ENCODE measurements at regions not wholly inside any gene's neighbourhood (a gene's known extent, or its start where the extent isn't known, plus 50 kb on each side); places are given as distances from the start of the nearest gene placed in this dataset.

- Histone ChIP-seq H3K27ac (no peak overlapping the region), H3K4me1 (ENCODE audit: insufficient read depth) (no peaks in the 10 kb centered on the region), H3K36me3 (no peaks in the 10 kb centered on the region), H3K9me3 (no peaks in the 10 kb centered on the region), H3K4me3 (no peak overlapping the region), H3K27me3 (no peaks in the 10 kb centered on the region)
- intact Hi-C loops (cut with DNase I) = no loop called here
- DNase-seq = no peak
- 42 to 65% (median 48%) methylated on average over 14 of the region's 14 CpGs for WGBS, 3 donors
- no peak for TF ChIP-seq EP300 (IDR thresholded peaks at IDR 0.05)
- TF ChIP-seq CTCF (IDR thresholded peaks at IDR 0.05) = no peak
- TF ChIP-seq POLR2A (IDR thresholded peaks at IDR 0.05) = no peak
Measured at GRCh38 chr22:48907591-48907990, 920.1 kb downstream of the BRD1 start.

GRCh38 chr22:48906216-48906835, 921.3 kb downstream of the BRD1 start:
- H3K4me1 ChIP-seq (ENCODE audit: insufficient read depth) = no peaks in the 10 kb centered on the region
- H3K4me3 ChIP-seq = no peak overlapping the region
- TF ChIP-seq EP300 (IDR thresholded peaks at IDR 0.05) = no peak
- no peak for TF ChIP-seq CTCF (IDR thresholded peaks at IDR 0.05)
- no peak for TF ChIP-seq POLR2A (IDR thresholded peaks at IDR 0.05)
- intact Hi-C loops (cut with DNase I) = no loop called here
- H3K9me3 ChIP-seq = no peaks in the 10 kb centered on the region
- no peaks in the 10 kb centered on the region for H3K27me3 ChIP-seq
- H3K36me3 ChIP-seq = no peaks in the 10 kb centered on the region
- DNase-seq = no peak
- 55 to 64% (median 57%) methylated on average over 17 of the region's 17 CpGs for WGBS, 3 donors
- H3K27ac ChIP-seq = no peak overlapping the region

GRCh38 chr22:48905206-48905975, 922.3 kb downstream of the BRD1 start:
- WGBS, 3 donors = 80 to 87% (median 81%) methylated on average over 17 of the region's 17 CpGs
- no peak overlapping the region for H3K4me3 ChIP-seq
- H3K4me1 ChIP-seq (ENCODE audit: insufficient read depth) = no peaks in the 10 kb centered on the region
- no peaks in the 10 kb centered on the region for H3K27me3 ChIP-seq
- no peaks in the 10 kb centered on the region for H3K9me3 ChIP-seq
- no peaks in the 10 kb centered on the region for H3K36me3 ChIP-seq
- H3K27ac ChIP-seq = no peak overlapping the region
- intact Hi-C loops (cut with DNase I) = no loop called here
- peak in 1 of 5 donors; percentile 23 for DNase-seq
- TF ChIP-seq POLR2A (IDR thresholded peaks at IDR 0.05) = no peak
- no peak for TF ChIP-seq CTCF (IDR thresholded peaks at IDR 0.05)
- no peak for TF ChIP-seq EP300 (IDR thresholded peaks at IDR 0.05)

GRCh38 chr22:48902983-48903650, 924.6 kb downstream of the BRD1 start:
- intact Hi-C loops (cut with DNase I) = no loop called here
- Histone ChIP-seq H3K4me1 (ENCODE audit: insufficient read depth) (no peaks in the 10 kb centered on the region), H3K36me3 (no peaks in the 10 kb centered on the region), H3K9me3 (no peaks in the 10 kb centered on the region), H3K27me3 (no peaks in the 10 kb centered on the region), H3K27ac (no peak overlapping the region), H3K4me3 (no peak overlapping the region)
- TF ChIP-seq EP300 (IDR thresholded peaks at IDR 0.05) (no peak), POLR2A (IDR thresholded peaks at IDR 0.05) (no peak), CTCF (IDR thresholded peaks at IDR 0.05) (no peak)
- WGBS, 3 donors = 63 to 68% (median 68%) methylated on average over 24 to 25 of the region's 25 CpGs
- DNase-seq = no peak
